Muscle of back (tissue), 3 donors: ENCODE measurements at regions not wholly inside any gene's neighbourhood (a gene's known extent, or its start where the extent isn't known, plus 50 kb on each side); places are given as distances from the start of the nearest gene placed in this dataset.
A peak's percentile ranks its signal among the peaks of the same experiment; 100 is the strongest.
"Not testable (repeated sequence)": the region's sequence is repeated elsewhere in the genome, so short reads cannot be mapped to it uniquely, and the experiment has no call there.

Source experiments
- DNase-seq, 3 donors: peaks; one replicate each; pipeline versions ENCODE4 v3.0.0 to v3.0.0-alpha.2; 2013

- DNase-seq = no peak
Measured at GRCh38 chr1:229006121-229006870, 264.6 kb upstream of the RAB4A start.

- DNase-seq = no peak
Measured at GRCh38 chr1:229007167-229007566, 263.7 kb upstream of the RAB4A start.

- no peak for DNase-seq
Measured at GRCh38 chr1:229007701-229008100, 263.2 kb upstream of the RAB4A start.

GRCh38 chr1:229008347-229008746 is 262.6 kb upstream of the RAB4A start:
- not testable (repeated sequence) for DNase-seq

DNA sequence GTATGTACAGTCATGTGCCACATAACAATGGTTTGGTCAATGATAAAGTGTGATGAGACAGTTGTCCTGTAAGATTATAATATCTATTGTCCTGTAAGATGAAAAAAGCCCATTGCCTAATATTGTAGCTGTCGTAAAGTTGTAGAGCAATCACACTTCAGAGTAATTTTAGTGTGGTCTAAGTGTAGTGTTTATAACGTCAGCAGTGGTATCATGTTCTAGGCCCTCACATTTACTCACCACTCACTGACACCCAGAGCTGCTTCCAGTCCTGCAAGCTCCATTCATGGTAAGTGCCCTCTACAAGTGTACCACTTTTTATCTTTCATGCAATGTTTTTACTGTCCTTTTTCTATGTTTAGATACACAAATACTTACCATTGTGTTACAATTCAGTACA is 259.9 kb upstream of the RAB4A start:
- no peak for DNase-seq

DNA sequence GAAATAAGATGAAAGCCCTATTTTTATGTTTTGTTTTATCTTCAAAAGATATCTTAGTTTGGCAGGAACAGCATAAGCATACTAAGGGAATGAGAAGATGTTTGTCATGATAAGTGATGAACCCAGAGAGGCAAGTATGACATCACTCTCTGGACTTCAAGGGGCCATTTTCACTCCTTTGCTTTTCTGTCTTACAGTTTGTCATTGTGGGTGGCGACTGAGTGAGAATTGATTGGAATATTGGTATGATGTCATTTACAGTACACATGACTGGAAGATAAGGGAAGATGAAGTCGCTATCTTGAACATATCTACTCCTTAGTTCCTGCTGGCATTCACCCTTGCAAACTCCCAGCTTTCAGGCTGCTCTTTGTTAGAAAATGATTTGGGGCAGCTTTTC is 258.1 kb upstream of the RAB4A start:
- DNase-seq = no peak

- no peak for DNase-seq
Measured at GRCh38 chr1:229013981-229014380, 256.9 kb upstream of the RAB4A start.

DNA sequence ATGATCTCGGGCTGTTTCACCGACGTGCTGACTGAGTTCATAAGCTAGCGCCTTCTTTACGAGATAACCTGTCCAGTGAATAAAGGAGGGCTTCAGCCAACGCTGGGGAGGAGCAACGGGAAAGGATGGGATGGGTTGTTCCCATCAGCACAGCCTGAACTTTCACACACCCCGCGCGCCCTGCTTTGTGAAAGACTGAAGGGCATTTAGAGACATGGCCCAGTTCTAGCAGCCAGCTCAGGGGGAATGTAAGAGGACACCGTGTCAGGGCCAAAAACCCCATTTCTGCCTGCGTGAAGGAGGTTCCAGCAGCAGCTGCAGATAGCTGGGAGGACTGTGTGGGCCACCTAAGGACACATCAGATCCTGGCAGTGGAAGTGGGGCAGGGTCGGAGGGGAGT is 255.1 kb upstream of the RAB4A start:
- DNase-seq = no peak

DNA sequence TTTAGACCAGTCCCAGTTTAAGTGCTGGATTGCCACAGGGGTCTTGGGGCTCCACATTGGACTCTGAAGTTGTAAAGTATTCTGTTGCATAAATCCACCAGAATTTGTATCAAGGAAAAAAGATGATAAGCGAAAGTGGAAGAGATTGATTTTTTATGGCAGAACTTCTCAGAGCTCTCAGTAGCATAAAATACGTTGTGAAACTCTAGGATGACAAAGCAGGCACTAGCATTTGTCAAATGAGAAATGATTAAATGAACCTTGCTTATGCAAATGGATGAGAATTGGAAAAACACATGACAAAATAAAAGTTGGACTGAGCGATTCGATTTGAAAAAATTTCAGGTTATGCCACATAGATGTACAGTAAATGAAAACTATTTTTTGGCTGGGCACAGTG is 253.8 kb upstream of the RAB4A start:
- no peak for DNase-seq

DNA sequence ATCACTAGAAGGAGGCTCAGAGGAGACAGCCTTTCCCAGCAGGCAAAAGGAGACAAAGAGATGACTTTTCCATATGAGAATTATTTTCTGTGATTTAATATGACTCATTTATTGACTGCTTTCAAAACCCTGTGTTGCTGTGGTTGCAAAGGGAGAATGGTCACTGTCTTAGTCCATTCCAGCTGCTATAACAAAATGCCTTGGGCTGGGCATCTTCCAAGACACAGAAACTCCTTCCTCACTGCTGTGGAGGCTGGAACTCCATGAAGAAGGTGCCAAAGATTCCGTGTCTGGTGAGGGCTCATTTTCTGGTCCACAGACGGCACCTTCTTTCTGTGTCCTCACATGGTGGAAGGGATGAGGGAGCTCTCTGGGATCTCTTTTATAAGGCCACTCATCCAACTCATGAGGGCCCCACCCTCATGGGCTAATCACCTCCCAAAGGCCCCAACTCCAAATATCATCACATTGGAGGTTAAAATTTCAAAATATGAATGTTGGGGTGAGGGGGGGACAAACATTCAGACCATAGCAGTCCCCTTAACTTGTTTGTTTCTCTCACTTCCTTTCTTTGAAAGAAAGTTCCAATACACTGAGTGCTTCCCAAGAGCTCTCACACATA is 252.1 kb upstream of the RAB4A start:
- no peak for DNase-seq

DNA sequence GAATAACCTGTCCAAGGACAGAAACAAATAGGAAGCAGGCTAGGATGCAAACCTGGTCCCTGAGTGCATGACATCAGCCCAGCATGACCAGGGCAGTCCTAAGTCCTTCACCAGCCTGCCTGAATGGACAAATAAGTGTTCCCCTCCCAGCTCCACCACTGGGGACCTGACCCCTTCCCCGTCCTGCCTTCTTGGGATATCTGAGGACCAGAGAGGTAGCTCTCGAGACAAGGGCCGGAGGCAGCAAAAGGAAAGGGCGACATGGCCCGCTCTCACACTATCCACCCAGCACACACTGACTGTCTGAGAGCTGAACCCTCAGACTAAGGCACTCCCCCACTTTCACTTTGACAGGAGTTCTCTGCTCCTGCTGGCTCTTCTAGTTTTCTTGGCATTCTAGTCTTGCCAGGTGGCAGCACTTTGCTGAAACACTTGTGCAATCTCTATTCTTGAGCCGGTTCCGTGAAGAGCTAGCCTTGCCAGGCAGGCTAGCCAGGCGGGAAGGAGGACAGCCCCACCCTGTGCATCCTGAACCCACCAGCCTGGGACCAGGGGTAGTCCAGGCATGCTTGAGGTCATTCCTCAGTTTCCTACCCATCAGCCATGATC is 251.1 kb upstream of the RAB4A start:
- DNase-seq = no peak

DNA sequence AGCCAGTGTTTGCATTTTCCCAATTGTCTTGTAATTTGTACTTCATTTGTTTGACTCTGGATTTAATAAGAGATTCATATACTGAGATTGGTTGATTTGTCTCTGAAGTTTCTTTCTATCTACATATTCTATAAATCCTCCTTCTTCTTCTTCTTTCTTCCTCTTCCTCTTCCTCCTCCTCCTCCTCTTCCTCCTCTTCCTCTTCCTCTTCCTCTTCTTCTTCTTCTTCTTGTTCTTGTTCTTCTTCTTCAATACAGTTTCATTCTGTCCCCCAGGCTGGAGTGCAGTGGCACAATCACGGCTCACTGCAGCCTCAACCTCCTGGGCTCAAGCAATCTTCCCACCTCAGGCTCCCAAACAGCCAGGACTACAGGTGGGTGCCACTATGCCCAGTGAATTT is 249.9 kb upstream of the RAB4A start:
- DNase-seq = not testable (repeated sequence)

DNA sequence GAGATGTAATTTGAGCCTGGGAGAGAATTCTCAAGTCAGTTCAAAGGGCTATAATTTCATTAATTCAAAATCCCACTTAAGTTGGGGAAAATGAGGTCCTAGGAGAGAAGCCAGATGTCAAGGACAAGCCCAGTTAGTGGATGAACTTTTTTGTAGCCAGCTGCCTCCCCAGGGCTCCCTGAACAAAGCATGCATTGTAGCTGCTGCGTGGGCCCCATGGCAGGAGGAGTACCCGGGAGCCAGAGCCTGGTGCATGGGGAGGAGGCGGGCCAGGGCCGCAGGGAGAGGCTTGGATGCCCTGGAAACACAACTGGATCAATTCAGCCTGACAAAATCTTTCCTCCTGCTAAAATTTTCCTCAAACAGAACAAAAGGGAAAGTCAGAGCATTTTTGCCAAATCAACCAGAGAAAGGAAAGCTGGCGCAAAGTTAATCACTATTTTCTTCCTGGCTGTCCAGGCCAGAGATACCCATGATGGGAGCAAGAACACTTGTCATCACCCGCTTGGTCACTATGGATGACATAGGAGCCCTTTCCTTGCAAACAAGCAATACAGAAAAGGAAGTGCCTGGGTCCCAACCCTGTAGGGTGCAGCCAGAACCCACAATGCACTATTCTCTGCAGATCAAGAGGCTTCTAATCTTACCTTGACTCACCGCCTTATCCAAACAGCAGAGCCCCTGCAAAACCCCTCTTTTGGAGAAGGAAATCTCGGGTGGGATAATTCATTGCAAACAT is 248.1 kb upstream of the RAB4A start:
- peak in 1 of 3 donors; percentile 53 for DNase-seq

DNA sequence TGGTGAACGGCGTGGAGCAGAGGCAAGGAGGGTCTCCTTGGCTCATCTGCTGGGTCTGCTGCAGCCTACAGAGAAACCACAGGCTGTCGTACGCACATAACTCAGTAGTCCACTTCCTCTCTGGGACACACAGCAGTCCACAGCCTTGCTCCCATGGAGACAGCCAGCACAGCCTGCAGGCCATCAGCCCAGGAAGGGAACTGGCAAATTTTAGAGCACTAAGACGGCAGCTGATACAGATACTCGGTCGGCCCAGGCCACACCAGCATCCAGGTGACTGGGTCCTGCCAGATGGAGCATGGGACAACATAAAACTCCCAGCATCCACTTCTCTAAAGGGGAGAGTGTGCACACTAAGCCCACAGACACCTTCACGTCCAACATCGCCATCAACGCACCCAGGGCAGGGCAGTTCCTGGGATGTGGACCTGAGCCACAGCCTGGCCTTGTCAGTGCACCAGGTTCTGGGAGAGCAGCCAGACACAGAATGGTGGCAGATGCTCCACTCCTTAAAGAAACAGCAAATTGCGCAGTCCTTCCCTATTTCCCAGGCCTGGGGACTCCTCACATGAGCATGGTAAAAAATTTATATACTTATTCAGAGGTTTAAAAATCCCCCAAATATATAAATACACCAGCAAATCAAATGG is 247.1 kb upstream of the RAB4A start:
- DNase-seq = no peak

- peak in 1 of 3 donors; percentile 68 for DNase-seq
Measured at GRCh38 chr1:229024528-229025130, 246.3 kb upstream of the RAB4A start.

GRCh38 chr1:229025576-229025975 is 245.3 kb upstream of the RAB4A start:
- DNase-seq = no peak

- no peak for DNase-seq
Measured at GRCh38 chr1:229027158-229027557, 243.8 kb upstream of the RAB4A start.

DNA sequence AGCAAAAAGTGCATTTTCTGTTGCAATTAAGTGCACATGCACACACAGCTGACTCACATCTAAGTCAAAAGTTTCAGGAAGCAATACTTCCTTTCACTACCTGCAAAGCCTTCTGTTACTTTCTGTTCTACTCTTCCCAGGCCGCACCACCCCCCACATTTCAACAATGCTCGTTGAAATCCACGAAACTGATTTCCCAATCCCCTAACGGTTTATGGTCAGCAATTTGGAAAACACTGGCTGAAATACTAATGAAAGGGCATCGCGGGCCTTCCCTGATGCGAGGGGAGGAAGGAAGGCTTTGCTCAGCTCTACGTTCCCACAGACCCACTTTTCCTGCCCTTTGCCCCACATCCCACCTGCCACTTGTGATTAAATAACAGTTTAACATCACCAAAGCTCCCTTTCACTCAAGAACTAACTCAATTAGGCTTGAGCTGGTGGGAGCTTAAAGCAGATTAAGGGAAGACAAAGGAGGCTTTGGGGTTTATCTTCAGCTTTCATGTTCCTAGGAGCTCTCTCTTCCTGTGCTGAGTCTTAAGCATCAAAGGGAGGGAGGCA is 243.2 kb upstream of the RAB4A start:
- peak in 1 of 3 donors; percentile 61 for DNase-seq

GRCh38 chr1:229028544-229028943 is 242.4 kb upstream of the RAB4A start:
- DNase-seq = no peak

GRCh38 chr1:229028987-229029878 is 241.7 kb upstream of the RAB4A start:
- DNase-seq = no peak
